WTC11 (cell line): ENCODE measurements at regions not wholly inside any gene's neighbourhood (a gene's known extent, or its start where the extent isn't known, plus 50 kb on each side); places are given as distances from the start of the nearest gene placed in this dataset.

Source experiments
- FOXP4 ChIP-seq: sonication (generic); formaldehyde crosslinking; IDR thresholded peaks from 2 replicates; pipeline ENCODE4 v1.8.0; 2022; ENCODE audit warnings: mild to moderate bottlenecking, missing genetic modification reagents
- TEAD4 ChIP-seq: sonication (generic); formaldehyde crosslinking; IDR thresholded peaks from 2 replicates; pipeline ENCODE4 v1.8.0; 2022; ENCODE audit warnings: mild to moderate bottlenecking, missing genetic modification reagents
- TF ChIP-seq, protein P1 (sequence below): fragments of 200-600 bp; IDR thresholded peaks from 2 replicates; pipeline ENCODE4 v1.8.0; 2022; ENCODE audit warnings: antibody characterized with exemption

DNA sequence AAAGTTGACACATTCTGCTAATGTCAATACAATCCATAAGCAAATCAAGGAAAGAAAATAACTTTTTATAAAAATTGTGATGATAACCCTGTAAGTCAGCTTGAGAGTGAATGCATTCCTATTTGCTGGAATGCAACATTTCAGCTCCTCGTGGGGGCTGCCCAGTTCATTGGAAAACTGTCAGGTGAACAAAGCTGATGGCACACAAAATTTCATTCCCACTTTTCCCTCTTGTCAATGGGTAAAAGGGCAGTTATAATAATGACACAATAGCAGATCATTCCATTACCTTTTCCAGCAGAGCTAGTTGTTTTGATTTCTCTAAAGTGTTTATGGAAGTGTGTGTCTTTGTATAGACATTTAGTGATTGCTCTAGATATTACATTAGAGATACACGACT is 1124.6 kb upstream of the MAP3K7 start:
- TF ChIP-seq, protein P1, sequence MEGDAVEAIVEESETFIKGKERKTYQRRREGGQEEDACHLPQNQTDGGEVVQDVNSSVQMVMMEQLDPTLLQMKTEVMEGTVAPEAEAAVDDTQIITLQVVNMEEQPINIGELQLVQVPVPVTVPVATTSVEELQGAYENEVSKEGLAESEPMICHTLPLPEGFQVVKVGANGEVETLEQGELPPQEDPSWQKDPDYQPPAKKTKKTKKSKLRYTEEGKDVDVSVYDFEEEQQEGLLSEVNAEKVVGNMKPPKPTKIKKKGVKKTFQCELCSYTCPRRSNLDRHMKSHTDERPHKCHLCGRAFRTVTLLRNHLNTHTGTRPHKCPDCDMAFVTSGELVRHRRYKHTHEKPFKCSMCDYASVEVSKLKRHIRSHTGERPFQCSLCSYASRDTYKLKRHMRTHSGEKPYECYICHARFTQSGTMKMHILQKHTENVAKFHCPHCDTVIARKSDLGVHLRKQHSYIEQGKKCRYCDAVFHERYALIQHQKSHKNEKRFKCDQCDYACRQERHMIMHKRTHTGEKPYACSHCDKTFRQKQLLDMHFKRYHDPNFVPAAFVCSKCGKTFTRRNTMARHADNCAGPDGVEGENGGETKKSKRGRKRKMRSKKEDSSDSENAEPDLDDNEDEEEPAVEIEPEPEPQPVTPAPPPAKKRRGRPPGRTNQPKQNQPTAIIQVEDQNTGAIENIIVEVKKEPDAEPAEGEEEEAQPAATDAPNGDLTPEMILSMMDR = no peak
- TF ChIP-seq TEAD4 (CRISPR knock-in tag) (no peak), FOXP4 (CRISPR knock-in tag) (no peak)
